ENCODE measurements at regions not wholly inside any gene's neighbourhood (a gene's known extent, or its start where the extent isn't known, plus 50 kb on each side); places are given as distances from the start of the nearest gene placed in this dataset.
"Not testable (repeated sequence)": the region's sequence is repeated elsewhere in the genome, so short reads cannot be mapped to it uniquely, and the experiment has no call there.

DNA sequence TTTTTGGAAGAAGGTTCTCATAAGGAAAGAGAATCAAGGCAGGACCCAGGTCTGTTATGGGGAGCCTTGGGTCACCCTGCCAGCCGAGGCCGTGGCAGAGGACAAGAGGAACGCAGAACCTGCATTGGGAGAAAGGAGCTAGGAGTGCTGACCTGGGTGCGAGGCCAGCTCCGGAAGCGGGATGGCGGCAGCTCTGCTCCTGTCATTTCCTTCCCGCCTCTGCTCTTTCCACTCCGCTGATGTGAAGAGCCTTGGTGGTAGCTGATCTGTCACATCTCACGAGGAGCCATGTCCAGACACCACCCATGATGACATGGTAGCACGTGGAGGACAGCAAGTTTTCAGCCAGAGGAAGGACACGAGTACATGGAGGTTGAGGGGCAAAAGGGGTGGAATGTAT, 109.5 kb upstream of the COL5A1 start:
- CTCF ChIA-PET (ENCODE audit: low intra/inter-chr PET ratio): no interaction called here

GRCh38 chr9:134532661-134533060, 108.9 kb upstream of the COL5A1 start:
- in situ Hi-C loops (cut with MboI); H4K20me1 ChIP-seq (replicated peaks; ENCODE audit: control insufficient read depth, insufficient read depth, low read length); FAIRE-seq; H3K4me1 ChIP-seq (replicated peaks in 1 of 2; ENCODE audit: control insufficient read depth in 2 of 2, insufficient read depth in 2 of 2, low read length in 2 of 2); BruUV-seq (replicated peaks); intact Hi-C loops (cut with micrococcal nuclease); H3K9me1 ChIP-seq (ENCODE audit: control insufficient read depth, insufficient read depth, low read length); H3K79me2 ChIP-seq (ENCODE audit: control insufficient read depth, insufficient read depth, low read length); H2AFZ ChIP-seq (ENCODE audit: low read depth, low read length); H3K9me3 ChIP-seq (replicated peaks; ENCODE audit: control insufficient read depth, insufficient read depth, low read depth, low read length); DNase-seq (ENCODE audit: extremely low read depth in 1 of 4, low spot score in 3 of 4); H3K27ac ChIP-seq (ENCODE audit: extremely low read depth, low read depth, low read length); H3K4me2 ChIP-seq (ENCODE audit: insufficient read depth, low read length); POLR2A ChIA-PET; CTCF ChIA-PET (ENCODE audit: low intra/inter-chr PET ratio); ATAC-seq; H3K36me3 ChIP-seq (ENCODE audit: control insufficient read depth, insufficient read depth, low read length); H3K4me3 ChIP-seq; H3K9ac ChIP-seq (ENCODE audit: insufficient read depth in 1 of 2, low read depth in 2 of 2, low read length in 2 of 2): not testable (repeated sequence)
- 10% methylated on average over 9 of the region's 9 CpGs for WGBS (ENCODE audit: insufficient coverage, low coverage, missing lambda C conversion rate)
- peaks cover 29 to 53% of the 10 kb centered on the region in 2 experiments; a peak in 4 of 5 replicates for H3K27me3 ChIP-seq (ENCODE audit: control insufficient read depth in 2 of 2, insufficient read depth in 2 of 2, low read length in 2 of 2)

More for the DNA sequence above, 109.5 kb upstream of the COL5A1 start:
- H3K79me2 ChIP-seq (ENCODE audit: control insufficient read depth, insufficient read depth, low read length): no peaks in the 10 kb centered on the region
- no peak overlapping the region for H2AFZ ChIP-seq (ENCODE audit: low read depth, low read length)
- POLR2A ChIA-PET: no interaction called here
- in situ Hi-C loops (cut with MboI): no loop called here
- DNase-seq (ENCODE audit: extremely low read depth in 1 of 4, low spot score in 3 of 4): no peak
- no peak for FAIRE-seq
- no peak overlapping the region for H3K4me2 ChIP-seq (ENCODE audit: insufficient read depth, low read length)
- no peaks in the 10 kb centered on the region for H3K4me1 ChIP-seq (replicated peaks in 1 of 2; ENCODE audit: control insufficient read depth in 2 of 2, insufficient read depth in 2 of 2, low read length in 2 of 2)
- intact Hi-C loops (cut with micrococcal nuclease): no loop called here
- no peak for ATAC-seq
- 0% methylated on average over 11 of the region's 12 CpGs for WGBS (ENCODE audit: insufficient coverage, low coverage, missing lambda C conversion rate)
- H3K4me3 ChIP-seq: no peak overlapping the region
- H3K9me3 ChIP-seq (replicated peaks; ENCODE audit: control insufficient read depth, insufficient read depth, low read depth, low read length): no peaks in the 10 kb centered on the region
- H3K27me3 ChIP-seq (ENCODE audit: control insufficient read depth in 2 of 2, insufficient read depth in 2 of 2, low read length in 2 of 2): peaks cover 26 to 50% of the 10 kb centered on the region in 2 experiments; a peak in 4 of 5 replicates
- no peaks in the 10 kb centered on the region; the same call in 1 of the 2 replicates for H4K20me1 ChIP-seq (replicated peaks; ENCODE audit: control insufficient read depth, insufficient read depth, low read length)
- H3K36me3 ChIP-seq (ENCODE audit: control insufficient read depth, insufficient read depth, low read length): no peaks in the 10 kb centered on the region
- no peaks in the 10 kb centered on the region for H3K9me1 ChIP-seq (ENCODE audit: control insufficient read depth, insufficient read depth, low read length)
- H3K27ac ChIP-seq (ENCODE audit: extremely low read depth, low read depth, low read length): no peak overlapping the region
- H3K9ac ChIP-seq (ENCODE audit: insufficient read depth in 1 of 2, low read depth in 2 of 2, low read length in 2 of 2): no peak overlapping the region
- BruUV-seq (replicated peaks): no TSS peak
- TF ChIP-seq CEBPG (CRISPR knock-in tag; IDR thresholded peaks at IDR 0.05): no peak
- TF ChIP-seq CEBPG (tag; conservative IDR thresholded peaks at IDR 0.05 in 1 of 2, IDR thresholded peaks at IDR 0.05 in 1 of 2): no peak
- TF ChIP-seq, protein P1, sequence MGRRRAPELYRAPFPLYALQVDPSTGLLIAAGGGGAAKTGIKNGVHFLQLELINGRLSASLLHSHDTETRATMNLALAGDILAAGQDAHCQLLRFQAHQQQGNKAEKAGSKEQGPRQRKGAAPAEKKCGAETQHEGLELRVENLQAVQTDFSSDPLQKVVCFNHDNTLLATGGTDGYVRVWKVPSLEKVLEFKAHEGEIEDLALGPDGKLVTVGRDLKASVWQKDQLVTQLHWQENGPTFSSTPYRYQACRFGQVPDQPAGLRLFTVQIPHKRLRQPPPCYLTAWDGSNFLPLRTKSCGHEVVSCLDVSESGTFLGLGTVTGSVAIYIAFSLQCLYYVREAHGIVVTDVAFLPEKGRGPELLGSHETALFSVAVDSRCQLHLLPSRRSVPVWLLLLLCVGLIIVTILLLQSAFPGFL (CRISPR knock-in tag; IDR thresholded peaks at IDR 0.05): no peak
- TF ChIP-seq HNRNPK (IDR thresholded peaks at IDR 0.05; ENCODE audit: low read depth, low read length, poor library complexity, severe bottlenecking): no peak
- TF ChIP-seq TRIM25 (IDR thresholded peaks at IDR 0.05; ENCODE audit: borderline replicate concordance): no peak
- no peak for TF ChIP-seq TAF1 (IDR thresholded peaks at IDR 0.05; ENCODE audit: control insufficient read depth, extremely low read depth, insufficient read depth, low read length, severe bottlenecking)
- TF ChIP-seq EP400 (IDR thresholded peaks at IDR 0.05): no peak
- no peak for TF ChIP-seq CCNT2 (IDR thresholded peaks at IDR 0.05; ENCODE audit: borderline replicate concordance, extremely low read depth, insufficient read length, low read depth, low read length)
- TF ChIP-seq DACH1 (IDR thresholded peaks at IDR 0.05; ENCODE audit: partially characterized antibody): no peak
- no peak for TF ChIP-seq LCOR (CRISPR knock-in tag; IDR thresholded peaks at IDR 0.05)
- TF ChIP-seq ZNF644 (tag; IDR thresholded peaks at IDR 0.05; ENCODE audit: low read depth): no peak
- TF ChIP-seq ZNF584 (CRISPR knock-in tag; IDR thresholded peaks at IDR 0.05; ENCODE audit: low read depth): no peak
